BJ (cell line): ENCODE measurements at regions not wholly inside any gene's neighbourhood (a gene's known extent, or its start where the extent isn't known, plus 50 kb on each side); places are given as distances from the start of the nearest gene placed in this dataset.

Source experiments
- CTCF ChIA-PET: fragments of 350-600 bp; formaldehyde crosslinking; extraction: SDS; loops from one replicate; lab custom pipeline; 2021; ENCODE audit warnings: antibody characterized with exemption, inconsistent platforms; lab: Yijun Ruan, JAX
- POLR2A ChIA-PET: fragments of 300-600 bp; sonication (Branson Sonifier 250); formaldehyde crosslinking; extraction: SDS; loops from one replicate; lab custom pipeline; 2021; ENCODE audit warnings: antibody characterized with exemption; lab: Charles Lee
- DNase-seq: peaks from one replicate; pipeline ENCODE4 v3.0.0-alpha.2; 2011; ENCODE audit warnings: low read depth
- H3K27me3 ChIP-seq: 2 replicates; pipeline ENCODE4 v1.6.0; 2011; ENCODE audit warnings: low read length; ENCODE audit not compliant: control insufficient read depth, insufficient read depth
- H3K36me3 ChIP-seq: 2 replicates; pipeline ENCODE4 v1.5.1; 2011; ENCODE audit warnings: low read length; ENCODE audit not compliant: control insufficient read depth, insufficient read depth
- H3K4me3 ChIP-seq: 2 replicates; pipeline ENCODE4 v1.5.1; 2011; ENCODE audit warnings: low read depth, mild to moderate bottlenecking, control low read depth, low read length
- CTCF ChIP-seq: IDR thresholded peaks from 2 replicates; pipeline ENCODE4 v1.5.1; 2011; ENCODE audit warnings: low read depth, mild to moderate bottlenecking, control low read depth, inconsistent platforms, low read length, moderate library complexity; ENCODE audit not compliant: insufficient read depth

- DNase-seq: no peak
- POLR2A ChIA-PET: no interaction called here
- Histone ChIP-seq H3K4me3 (no peak overlapping the region), H3K27me3 (no peaks in the 10 kb centered on the region), H3K36me3 (no peaks in the 10 kb centered on the region)
- TF ChIP-seq CTCF: no peak
- CTCF ChIA-PET: no interaction called here
These were observed 195.7 kb downstream of the LRATD1 start for GRCh38 chr2:14828223-14828622.

GRCh38 chr2:14828968-14829367 is 196.5 kb downstream of the LRATD1 start:
- no peak for TF ChIP-seq CTCF
- Histone ChIP-seq H3K36me3 (no peaks in the 10 kb centered on the region), H3K4me3 (no peak overlapping the region), H3K27me3 (no peaks in the 10 kb centered on the region)
- no peak for DNase-seq
- CTCF ChIA-PET: no interaction called here
- POLR2A ChIA-PET: no interaction called here

GRCh38 chr2:14831458-14831857 is 198.9 kb downstream of the LRATD1 start:
- H3K4me3 ChIP-seq: no peak overlapping the region
- no peak for DNase-seq
- ChIA-PET CTCF (interaction anchor here (1.0 kb wide), 2 partner anchors 15 to 197 kb away, joined by 3 to 4 read pairs; no protein-coding TSS in a partner anchor), POLR2A (no interaction called here)
- no peaks in the 10 kb centered on the region for H3K27me3 ChIP-seq
- TF ChIP-seq CTCF: 0 out of 2 replicates have a peak, but pooled peaks have one; percentile 7
- H3K36me3 ChIP-seq: no peaks in the 10 kb centered on the region

GRCh38 chr2:14843507-14844204 is 211.1 kb downstream of the LRATD1 start:
- no peaks in the 10 kb centered on the region for H3K36me3 ChIP-seq
- no peaks in the 10 kb centered on the region for H3K27me3 ChIP-seq
- H3K4me3 ChIP-seq: no peak overlapping the region
- ChIA-PET CTCF (no interaction called here), POLR2A (no interaction called here)
- no peak for TF ChIP-seq CTCF
- DNase-seq: no peak

- ChIA-PET POLR2A (no interaction called here), CTCF (no interaction called here)
- no peak for DNase-seq
- no peaks in the 10 kb centered on the region for H3K27me3 ChIP-seq
- H3K36me3 ChIP-seq: no peaks in the 10 kb centered on the region
- H3K4me3 ChIP-seq: no peak overlapping the region
- no peak for TF ChIP-seq CTCF
These were observed 223.2 kb downstream of the LRATD1 start for GRCh38 chr2:14855751-14856150.
